Nephron (organoid): ENCODE measurements at regions not wholly inside any gene's neighbourhood (a gene's known extent, or its start where the extent isn't known, plus 50 kb on each side); places are given as distances from the start of the nearest gene placed in this dataset.

Experiments
- H3K27ac Mint-ChIP-seq, 3 experiments: 2 replicates each; pipeline ENCODE4 v1.8.0; 2020; ENCODE audit warnings: mixed read lengths in 3 of 3, mild to moderate bottlenecking in 2 of 3, moderate library complexity in 1 of 3
- H3K27me3 Mint-ChIP-seq: 2 replicates; pipeline ENCODE4 v1.8.0; 2021; ENCODE audit warnings: low read depth, mild to moderate bottlenecking, moderate library complexity, mixed read lengths
- H3K36me3 Mint-ChIP-seq: 2 replicates; pipeline ENCODE4 v1.8.0; 2020; ENCODE audit warnings: low read depth, mixed read lengths
- H3K4me1 Mint-ChIP-seq: 2 replicates; pipeline ENCODE4 v1.8.0; 2020; ENCODE audit warnings: mixed read lengths
- H3K4me3 Mint-ChIP-seq, 3 experiments: 2 replicates each; pipeline ENCODE4 v1.8.0; 2020; ENCODE audit warnings: mild to moderate bottlenecking in 3 of 3, mixed read lengths in 3 of 3, moderate library complexity in 2 of 3
- H3K9me3 Mint-ChIP-seq: 2 replicates; pipeline ENCODE4 v1.8.0; 2020; ENCODE audit warnings: mixed read lengths
- CTCF ChIP-seq, 3 experiments: fragments of 200-600 bp; sonication (generic); IDR thresholded peaks; one replicate each; pipeline ENCODE4 v1.5.0; 2021; ENCODE audit warnings: antibody characterized with exemption in 3 of 3; ENCODE audit not compliant: unreplicated experiment in 3 of 3

- no peak overlapping the region for H3K27ac Mint-ChIP-seq
- peaks cover 3% of the 10 kb centered on the region for H3K4me1 Mint-ChIP-seq
- H3K9me3 Mint-ChIP-seq = peaks cover 22% of the 10 kb centered on the region
- peaks cover 7% of the 10 kb centered on the region for H3K27me3 Mint-ChIP-seq
- TF ChIP-seq CTCF (IDR thresholded peaks at IDR 0.05; ENCODE audit: unreplicated experiment in 3 of 3) = no peak
- H3K36me3 Mint-ChIP-seq = no peaks in the 10 kb centered on the region
- H3K4me3 Mint-ChIP-seq = peak overlapping the region; percentile 27 to 62 (median 52)
Observed at GRCh38 chr19:46546194-46546896, 50.7 kb upstream of the PNMA8B start.

- H3K4me3 Mint-ChIP-seq = no peak overlapping the region
- no peak overlapping the region for H3K27ac Mint-ChIP-seq
- H3K9me3 Mint-ChIP-seq = peaks cover 46% of the 10 kb centered on the region
- peaks cover 5% of the 10 kb centered on the region for H3K27me3 Mint-ChIP-seq
- no peak for TF ChIP-seq CTCF (IDR thresholded peaks at IDR 0.05; ENCODE audit: unreplicated experiment in 3 of 3)
- H3K36me3 Mint-ChIP-seq = no peaks in the 10 kb centered on the region
- no peaks in the 10 kb centered on the region for H3K4me1 Mint-ChIP-seq
Observed at GRCh38 chr19:46550684-46551083, 50.4 kb upstream of the CALM3 start.

GRCh38 chr19:46551164-46551563 lies 50.0 kb upstream of the CALM3 start:
- Mint-ChIP-seq H3K27ac (no peak overlapping the region), H3K9me3 (peaks cover 49% of the 10 kb centered on the region), H3K4me1 (no peaks in the 10 kb centered on the region), H3K36me3 (no peaks in the 10 kb centered on the region), H3K4me3 (no peak overlapping the region), H3K27me3 (peaks cover 5% of the 10 kb centered on the region)
- no peak for TF ChIP-seq CTCF (IDR thresholded peaks at IDR 0.05; ENCODE audit: unreplicated experiment in 3 of 3)
